Peyer's patch (tissue), 4 donors: ENCODE measurements at regions not wholly inside any gene's neighbourhood (a gene's known extent, or its start where the extent isn't known, plus 50 kb on each side); places are given as distances from the start of the nearest gene placed in this dataset.
"Not testable (repeated sequence)": the region's sequence is repeated elsewhere in the genome, so short reads cannot be mapped to it uniquely, and the experiment has no call there.

ENCODE experiments used
- DNase-seq, 3 donors: peaks; one replicate each; pipeline ENCODE4 v3.0.0-alpha.2; 2017 to 2019
- H3K27ac ChIP-seq, 4 donors: fragments of 200-600 bp; sonication (generic); one replicate each; pipeline ENCODE4 v1.5.1; 2016 to 2019
- H3K27me3 ChIP-seq, 2 donors: fragments of 200-600 bp; sonication (generic); one replicate each; pipeline ENCODE4 v1.5.1; 2019
- H3K36me3 ChIP-seq, 3 donors: fragments of 200-600 bp; sonication (generic); one replicate each; pipeline ENCODE4 v1.5.1; 2016 to 2019
- H3K4me1 ChIP-seq, 4 donors: fragments of 200-600 bp; sonication (generic); one replicate each; pipeline ENCODE4 v1.5.1; 2016 to 2019
- H3K4me3 ChIP-seq, 4 donors: fragments of 200-600 bp; sonication (generic); 1 replicate in 3 of 4; 2 replicates in 1 of 4; pipeline ENCODE4 v1.5.1; 2016 to 2019; ENCODE audit warnings: mild to moderate bottlenecking in 1 of 4
- H3K9me3 ChIP-seq, 4 donors: fragments of 200-600 bp; sonication (generic); one replicate each; pipeline ENCODE4 v1.5.1; 2016 to 2019; ENCODE audit warnings: mild to moderate bottlenecking in 1 of 4
- CTCF ChIP-seq, 6 experiments: fragments of 450-650 bp in 4 of 6; fragments of 200-600 bp in 2 of 6; sonication (generic) in 1 of 6; IDR thresholded peaks; one replicate each; pipeline ENCODE4 v1.5.1; 2017 to 2019; ENCODE audit warnings: antibody characterized with exemption in 6 of 6, mild to moderate bottlenecking in 3 of 6, moderate library complexity in 1 of 6
- POLR2A ChIP-seq, 2 donors: fragments of 450-650 bp; IDR thresholded peaks; one replicate each; pipeline ENCODE4 v1.5.1; 2017; ENCODE audit warnings: antibody characterized with exemption in 2 of 2, mild to moderate bottlenecking in 2 of 2, moderate library complexity in 2 of 2

- Histone ChIP-seq H3K27me3 (no peaks in the 10 kb centered on the region), H3K36me3 (no peaks in the 10 kb centered on the region), H3K4me1 (no peaks in the 10 kb centered on the region), H3K9me3 (no peaks in the 10 kb centered on the region), H3K4me3 (no peak overlapping the region), H3K27ac (no peak overlapping the region)
- DNase-seq, result no peak
- TF ChIP-seq CTCF (IDR thresholded peaks at IDR 0.05) (no peak), POLR2A (IDR thresholded peaks at IDR 0.05) (no peak)
Observed at GRCh38 chr14:37889087-37889486, 293.7 kb downstream of the TTC6 start.

- H3K9me3 ChIP-seq, result no peaks in the 10 kb centered on the region
- no peak for DNase-seq
- peak in 2 of 6 experiments; percentile 8 to 9 for TF ChIP-seq CTCF (IDR thresholded peaks at IDR 0.05)
- TF ChIP-seq POLR2A (IDR thresholded peaks at IDR 0.05), result no peak
- H3K27ac ChIP-seq, result no peak overlapping the region
- H3K27me3 ChIP-seq, result no peaks in the 10 kb centered on the region
- no peaks in the 10 kb centered on the region for H3K36me3 ChIP-seq
- H3K4me3 ChIP-seq, result no peak overlapping the region
- no peaks in the 10 kb centered on the region for H3K4me1 ChIP-seq
Observed at GRCh38 chr14:37890095-37890494, 294.7 kb downstream of the TTC6 start.

GRCh38 chr14:37891500-37891899, 296.1 kb downstream of the TTC6 start:
- H3K4me1 ChIP-seq, DNase-seq, H3K27me3 ChIP-seq, H3K36me3 ChIP-seq, H3K4me3 ChIP-seq, H3K27ac ChIP-seq, H3K9me3 ChIP-seq: not testable (repeated sequence)

DNA sequence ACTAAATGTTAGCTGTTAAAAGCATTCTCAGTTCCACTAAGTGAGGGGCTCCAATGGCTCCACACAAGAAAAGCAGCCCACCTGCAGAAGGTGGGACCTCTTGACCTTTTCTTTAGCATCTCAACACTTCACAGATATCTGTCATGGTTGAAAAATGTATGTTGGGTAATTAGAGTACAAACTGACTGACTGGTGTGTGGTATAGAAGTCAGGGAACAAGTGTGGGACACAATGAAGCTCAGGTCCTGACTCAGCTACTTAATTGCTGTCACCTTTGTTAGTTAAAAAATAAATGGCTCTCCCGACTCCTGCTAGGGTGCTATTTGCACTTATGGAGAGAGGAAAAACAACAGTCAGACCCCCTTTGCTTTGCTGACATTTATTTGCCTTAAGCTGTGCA, 299.0 kb downstream of the TTC6 start:
- TF ChIP-seq CTCF (IDR thresholded peaks at IDR 0.05) (no peak), POLR2A (IDR thresholded peaks at IDR 0.05) (no peak)
- Histone ChIP-seq H3K36me3 (no peaks in the 10 kb centered on the region), H3K4me3 (no peak overlapping the region), H3K27ac (no peak overlapping the region), H3K27me3 (no peaks in the 10 kb centered on the region), H3K9me3 (no peaks in the 10 kb centered on the region), H3K4me1 (no peaks in the 10 kb centered on the region)
- DNase-seq, result no peak

GRCh38 chr14:37899365-37899764, 303.9 kb downstream of the TTC6 start:
- no peak overlapping the region for H3K4me3 ChIP-seq
- no peak for DNase-seq
- no peaks in the 10 kb centered on the region for H3K4me1 ChIP-seq
- no peak for TF ChIP-seq CTCF (IDR thresholded peaks at IDR 0.05)
- TF ChIP-seq POLR2A (IDR thresholded peaks at IDR 0.05), result no peak
- no peaks in the 10 kb centered on the region for H3K36me3 ChIP-seq
- H3K9me3 ChIP-seq, result no peaks in the 10 kb centered on the region
- no peaks in the 10 kb centered on the region for H3K27me3 ChIP-seq
- H3K27ac ChIP-seq, result no peak overlapping the region

DNA sequence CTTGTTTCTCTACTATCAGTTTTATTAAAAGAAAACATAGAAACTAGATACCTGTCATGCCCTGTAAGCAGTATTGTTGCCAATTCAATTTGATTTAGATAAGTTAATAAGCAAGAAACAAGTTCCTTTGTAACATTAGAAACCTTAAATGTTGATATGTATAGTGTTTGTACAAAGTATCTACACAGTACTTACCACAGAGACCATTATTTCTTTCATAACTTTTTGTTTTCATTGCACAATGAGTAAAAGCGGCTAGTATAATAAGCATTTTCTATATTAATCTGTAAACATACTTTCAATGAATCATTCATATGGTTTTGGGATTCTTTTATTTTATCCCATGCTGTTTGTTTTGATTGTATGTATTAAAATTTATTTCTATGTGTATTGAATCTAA, 305.1 kb downstream of the TTC6 start:
- H3K27ac ChIP-seq, result no peak overlapping the region
- no peak overlapping the region for H3K4me3 ChIP-seq
- no peaks in the 10 kb centered on the region for H3K36me3 ChIP-seq
- TF ChIP-seq POLR2A (IDR thresholded peaks at IDR 0.05) (no peak), CTCF (IDR thresholded peaks at IDR 0.05) (no peak)
- no peaks in the 10 kb centered on the region for H3K27me3 ChIP-seq
- no peaks in the 10 kb centered on the region for H3K4me1 ChIP-seq
- no peaks in the 10 kb centered on the region for H3K9me3 ChIP-seq
- no peak for DNase-seq
